DOHH2 (cell line): ENCODE measurements at regions not wholly inside any gene's neighbourhood (a gene's known extent, or its start where the extent isn't known, plus 50 kb on each side); places are given as distances from the start of the nearest gene placed in this dataset.

Experiments
- H3F3A ChIP-seq: fragments of 200-600 bp; sonication (generic), shearing (Covaris generic); 2 replicates; pipeline ENCODE4 v1.6.0; 2016; ENCODE audit warnings: antibody characterized with exemption, mild to moderate bottlenecking; ENCODE audit not compliant: control insufficient read depth, insufficient read depth
- H3K27ac ChIP-seq: fragments of 200-600 bp; sonication (generic); 2 replicates; pipeline ENCODE4 v1.5.1; 2014; ENCODE audit warnings: low read depth, mild to moderate bottlenecking, low read length, moderate library complexity
- H3K27me3 ChIP-seq: fragments of 200-600 bp; sonication (generic); 2 replicates; pipeline ENCODE4 v1.6.1; 2014; ENCODE audit warnings: mild to moderate bottlenecking, low read length, mixed read lengths; ENCODE audit not compliant: control insufficient read depth
- H3K36me3 ChIP-seq: fragments of 200-600 bp; sonication (generic); 2 replicates; pipeline ENCODE4 v1.6.1; 2014; ENCODE audit warnings: mild to moderate bottlenecking, low read length, moderate library complexity, mixed read lengths; ENCODE audit not compliant: control insufficient read depth
- H3K4me1 ChIP-seq: fragments of 200-600 bp; sonication (generic); 2 replicates; pipeline ENCODE4 v1.6.1; 2014; ENCODE audit warnings: mild to moderate bottlenecking, low read length, mixed read lengths; ENCODE audit not compliant: control insufficient read depth
- H3K4me2 ChIP-seq: fragments of 200-600 bp; sonication (generic); 2 replicates; pipeline ENCODE4 v1.6.0; 2014; ENCODE audit warnings: mild to moderate bottlenecking, low read length, moderate library complexity
- H3K4me3 ChIP-seq: fragments of 200-600 bp; sonication (generic); 2 replicates; pipeline ENCODE4 v1.5.1; 2014; ENCODE audit warnings: mild to moderate bottlenecking, low read length, mixed read lengths
- H3K79me2 ChIP-seq: fragments of 200-600 bp; sonication (generic); 2 replicates; pipeline ENCODE4 v1.6.1; 2014; ENCODE audit warnings: mild to moderate bottlenecking, low read length, mixed read lengths; ENCODE audit not compliant: control insufficient read depth
- H3K9me2 ChIP-seq: fragments of 200-600 bp; sonication (generic); replicated peaks from 2 replicates; pipeline ENCODE4 v1.6.1; 2014; ENCODE audit warnings: mild to moderate bottlenecking, low read length, mixed read lengths; ENCODE audit not compliant: control insufficient read depth
- H3K9me3 ChIP-seq: fragments of 200-600 bp; sonication (generic); 2 replicates; pipeline ENCODE4 v1.6.1; 2014; ENCODE audit warnings: antibody characterized with exemption, low read length, mixed read lengths; ENCODE audit not compliant: control insufficient read depth, insufficient read depth
- H4K20me1 ChIP-seq: fragments of 200-600 bp; sonication (generic); 2 replicates; pipeline ENCODE4 v1.6.0; 2014; ENCODE audit warnings: low read depth, mild to moderate bottlenecking, antibody characterized with exemption, low read length, moderate library complexity; ENCODE audit not compliant: control insufficient read depth, insufficient read depth
- EZH2phosphoT487 ChIP-seq: fragments of 200-600 bp; sonication (generic); IDR thresholded peaks from 2 replicates; pipeline ENCODE4 v1.6.1; 2017; ENCODE audit warnings: borderline replicate concordance, mild to moderate bottlenecking, antibody characterized with exemption, low read length, moderate library complexity, mixed read lengths
- TF ChIP-seq, protein P1 (sequence below): fragments of 200-600 bp; sonication (generic); IDR thresholded peaks from one replicate; pipeline ENCODE4 v1.5.1; 2014; ENCODE audit warnings: antibody characterized with exemption, mild to moderate bottlenecking, low read depth, low read length; ENCODE audit not compliant: poor library complexity, severe bottlenecking

DNA sequence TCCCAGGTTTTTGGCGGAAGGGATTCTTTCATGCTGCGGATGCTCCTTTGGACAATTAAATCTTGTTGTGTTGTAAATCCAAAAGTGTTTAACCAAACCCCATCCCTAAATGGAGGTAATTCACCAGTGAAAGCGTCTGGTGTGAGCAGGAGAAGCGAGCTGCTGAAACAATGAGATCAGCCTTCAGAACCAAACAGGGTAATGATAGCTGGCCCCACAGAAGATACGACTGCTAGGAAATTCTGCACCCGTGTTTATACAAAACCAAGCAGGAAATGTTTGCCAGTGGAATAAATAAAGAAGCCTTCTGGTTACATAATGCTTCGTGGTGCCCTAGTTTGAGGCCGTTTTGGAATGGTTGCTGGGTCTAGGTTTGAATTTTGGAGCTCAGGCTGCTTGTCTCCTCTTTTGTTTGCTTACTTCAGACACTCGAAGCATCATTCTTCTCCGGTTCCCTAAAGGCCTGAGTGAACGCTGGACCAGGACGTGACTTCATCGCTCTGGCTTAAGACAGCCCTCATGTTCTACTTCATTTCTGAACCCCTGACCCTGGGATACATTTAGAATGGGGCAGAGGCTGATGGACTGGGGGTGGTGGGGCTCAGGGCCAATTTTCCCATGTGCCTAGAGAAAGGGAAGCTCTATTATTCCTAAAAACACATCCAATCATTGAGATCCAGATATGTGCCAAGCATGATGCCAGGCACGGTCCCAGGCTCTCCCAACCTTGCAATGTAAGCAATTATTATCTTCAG lies 61.6 kb upstream of the JAG1 start:
- Histone ChIP-seq H3K9me2 (no peaks in the 10 kb centered on the region), H4K20me1 (no peaks in the 10 kb centered on the region), H3F3A (no peaks in the 10 kb centered on the region), H3K4me1 (no peaks in the 10 kb centered on the region), H3K9me3 (no peaks in the 10 kb centered on the region), H3K27me3 (no peaks in the 10 kb centered on the region), H3K27ac (no peak overlapping the region), H3K4me2 (no peak overlapping the region), H3K79me2 (no peaks in the 10 kb centered on the region), H3K36me3 (no peaks in the 10 kb centered on the region), H3K4me3 (no peak overlapping the region)
- TF ChIP-seq, protein P1, sequence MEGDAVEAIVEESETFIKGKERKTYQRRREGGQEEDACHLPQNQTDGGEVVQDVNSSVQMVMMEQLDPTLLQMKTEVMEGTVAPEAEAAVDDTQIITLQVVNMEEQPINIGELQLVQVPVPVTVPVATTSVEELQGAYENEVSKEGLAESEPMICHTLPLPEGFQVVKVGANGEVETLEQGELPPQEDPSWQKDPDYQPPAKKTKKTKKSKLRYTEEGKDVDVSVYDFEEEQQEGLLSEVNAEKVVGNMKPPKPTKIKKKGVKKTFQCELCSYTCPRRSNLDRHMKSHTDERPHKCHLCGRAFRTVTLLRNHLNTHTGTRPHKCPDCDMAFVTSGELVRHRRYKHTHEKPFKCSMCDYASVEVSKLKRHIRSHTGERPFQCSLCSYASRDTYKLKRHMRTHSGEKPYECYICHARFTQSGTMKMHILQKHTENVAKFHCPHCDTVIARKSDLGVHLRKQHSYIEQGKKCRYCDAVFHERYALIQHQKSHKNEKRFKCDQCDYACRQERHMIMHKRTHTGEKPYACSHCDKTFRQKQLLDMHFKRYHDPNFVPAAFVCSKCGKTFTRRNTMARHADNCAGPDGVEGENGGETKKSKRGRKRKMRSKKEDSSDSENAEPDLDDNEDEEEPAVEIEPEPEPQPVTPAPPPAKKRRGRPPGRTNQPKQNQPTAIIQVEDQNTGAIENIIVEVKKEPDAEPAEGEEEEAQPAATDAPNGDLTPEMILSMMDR, result no peak
- no peak for TF ChIP-seq EZH2phosphoT487

DNA sequence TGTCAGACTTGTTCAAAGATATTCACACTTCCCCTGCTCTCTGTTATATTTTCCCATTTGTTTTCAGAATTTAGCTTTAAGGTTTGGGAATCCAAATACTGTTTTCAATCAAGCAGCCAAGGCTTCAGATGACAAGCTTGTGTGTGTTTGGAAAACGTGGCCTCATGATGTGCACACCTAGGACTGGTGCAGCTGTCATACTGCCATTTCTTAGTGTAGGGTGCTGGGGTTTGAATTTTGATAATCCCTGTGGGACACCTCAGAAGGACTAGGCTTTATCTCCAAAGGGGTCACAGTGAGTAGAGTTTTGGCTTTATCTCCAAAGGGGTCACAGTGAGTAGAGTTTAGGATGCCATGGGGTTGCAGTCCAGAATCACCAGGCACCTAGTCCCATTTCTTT lies 65.3 kb upstream of the JAG1 start:
- Histone ChIP-seq H3K9me3 (no peaks in the 10 kb centered on the region), H3K27ac (no peak overlapping the region), H3K9me2 (no peaks in the 10 kb centered on the region), H3K27me3 (no peaks in the 10 kb centered on the region), H3K4me2 (no peak overlapping the region), H3K36me3 (no peaks in the 10 kb centered on the region), H4K20me1 (no peaks in the 10 kb centered on the region), H3K4me1 (no peaks in the 10 kb centered on the region), H3K79me2 (no peaks in the 10 kb centered on the region), H3K4me3 (no peak overlapping the region), H3F3A (no peaks in the 10 kb centered on the region)
- TF ChIP-seq EZH2phosphoT487, result no peak
- TF ChIP-seq, protein P1, result no peak

DNA sequence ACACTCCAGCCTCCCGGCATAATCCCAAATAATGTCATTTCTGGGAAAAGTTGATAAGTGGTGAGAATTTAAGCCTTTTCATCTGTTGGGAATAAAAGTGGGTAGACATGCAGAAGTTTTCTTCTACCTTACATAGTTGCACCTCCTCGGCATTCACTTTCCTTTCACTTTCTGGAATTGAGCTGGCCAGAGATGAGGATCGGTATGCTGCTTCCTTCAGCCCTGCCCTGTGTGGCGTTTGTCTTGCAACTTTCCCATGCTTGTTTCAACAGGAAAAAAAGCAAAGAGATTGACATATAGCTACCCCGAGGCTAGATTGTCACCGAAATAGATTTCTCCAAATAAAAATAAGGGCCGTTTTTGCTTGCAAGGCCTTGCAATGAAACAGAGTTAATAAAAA lies 65.8 kb upstream of the JAG1 start:
- Histone ChIP-seq H3K79me2 (no peaks in the 10 kb centered on the region), H3K4me3 (no peak overlapping the region), H4K20me1 (no peaks in the 10 kb centered on the region), H3K9me2 (no peaks in the 10 kb centered on the region), H3K4me2 (no peak overlapping the region), H3K27ac (no peak overlapping the region), H3F3A (no peaks in the 10 kb centered on the region), H3K27me3 (no peaks in the 10 kb centered on the region), H3K4me1 (no peaks in the 10 kb centered on the region), H3K36me3 (no peaks in the 10 kb centered on the region), H3K9me3 (no peaks in the 10 kb centered on the region)
- no peak for TF ChIP-seq EZH2phosphoT487
- TF ChIP-seq, protein P1, result no peak
